ENCODE measurements at regions not wholly inside any gene's neighbourhood (a gene's known extent, or its start where the extent isn't known, plus 50 kb on each side); places are given as distances from the start of the nearest gene placed in this dataset.

- TF ChIP-seq EP300 (IDR thresholded peaks at IDR 0.05) (no peak), POLR2AphosphoS5 (IDR thresholded peaks at IDR 0.05) (no peak), CTCF (IDR thresholded peaks at IDR 0.05) (no peak), POLR2A (IDR thresholded peaks at IDR 0.05) (no peak)
- Histone ChIP-seq H3K4me1 (no peaks in the 10 kb centered on the region), H3K9me3 (no peaks in the 10 kb centered on the region), H3K36me3 (no peaks in the 10 kb centered on the region), H3K4me3 (no peak overlapping the region), H3K27ac (no peak overlapping the region), H3K27me3 (no peaks in the 10 kb centered on the region)
- DNase-seq (ENCODE audit: low spot score in 2 of 2), result no peak
- 66% methylated on average over 4 of the region's 4 CpGs for WGBS
Measured at GRCh38 chr17:69637446-69638156, 223.1 kb downstream of the MAP2K6 start.

GRCh38 chr17:69639096-69639495 lies 224.6 kb downstream of the MAP2K6 start:
- Histone ChIP-seq H3K4me3 (no peak overlapping the region), H3K27me3 (no peaks in the 10 kb centered on the region), H3K9me3 (no peaks in the 10 kb centered on the region), H3K36me3 (no peaks in the 10 kb centered on the region), H3K27ac (no peak overlapping the region), H3K4me1 (no peaks in the 10 kb centered on the region)
- TF ChIP-seq CTCF (IDR thresholded peaks at IDR 0.05) (no peak), POLR2AphosphoS5 (IDR thresholded peaks at IDR 0.05) (no peak), POLR2A (IDR thresholded peaks at IDR 0.05) (no peak), EP300 (IDR thresholded peaks at IDR 0.05) (no peak)
- 90% methylated on average over 1 of the region's 1 CpG for whole genome bisulfite sequencing
- DNase-seq (ENCODE audit: low spot score in 2 of 2), result no peak

GRCh38 chr17:69640073-69640472 lies 225.6 kb downstream of the MAP2K6 start:
- Histone ChIP-seq H3K27me3 (no peaks in the 10 kb centered on the region), H3K4me3 (no peak overlapping the region), H3K36me3 (no peaks in the 10 kb centered on the region), H3K9me3 (no peaks in the 10 kb centered on the region), H3K27ac (no peak overlapping the region), H3K4me1 (no peaks in the 10 kb centered on the region)
- 56% methylated on average over 3 of the region's 3 CpGs for WGBS
- no peak for TF ChIP-seq POLR2AphosphoS5 (IDR thresholded peaks at IDR 0.05)
- no peak for DNase-seq (ENCODE audit: low spot score in 2 of 2)

- TF ChIP-seq EP300 (IDR thresholded peaks at IDR 0.05), result no peak
- TF ChIP-seq POLR2AphosphoS5 (IDR thresholded peaks at IDR 0.05), result no peak
- no peak for TF ChIP-seq CTCF (IDR thresholded peaks at IDR 0.05)
- TF ChIP-seq POLR2A (IDR thresholded peaks at IDR 0.05), result no peak
- Histone ChIP-seq H3K9me3 (no peaks in the 10 kb centered on the region), H3K27me3 (no peaks in the 10 kb centered on the region), H3K4me3 (no peak overlapping the region), H3K36me3 (no peaks in the 10 kb centered on the region), H3K27ac (no peak overlapping the region), H3K4me1 (no peaks in the 10 kb centered on the region)
- WGBS, result 72% methylated on average over 2 of the region's 2 CpGs
- no peak for DNase-seq (ENCODE audit: low spot score in 2 of 2)
Measured at GRCh38 chr17:69643686-69644085, 229.2 kb downstream of the MAP2K6 start.

- WGBS, result 88% methylated on average over 3 of the region's 3 CpGs
Measured at GRCh38 chr17:69646729-69647128, 232.2 kb downstream of the MAP2K6 start.

More at GRCh38 chr17:69646729-69647128, 232.2 kb downstream of the MAP2K6 start:
- no peak overlapping the region for H3K4me3 ChIP-seq
- H3K9me3 ChIP-seq, result no peaks in the 10 kb centered on the region
- no peaks in the 10 kb centered on the region for H3K4me1 ChIP-seq
- H3K36me3 ChIP-seq, result no peaks in the 10 kb centered on the region
- H3K27ac ChIP-seq, result no peak overlapping the region
- DNase-seq (ENCODE audit: low spot score in 2 of 2), result no peak
- H3K27me3 ChIP-seq, result no peaks in the 10 kb centered on the region
- TF ChIP-seq POLR2AphosphoS5 (IDR thresholded peaks at IDR 0.05), result no peak
- no peak for TF ChIP-seq CTCF (IDR thresholded peaks at IDR 0.05)
- TF ChIP-seq EP300 (IDR thresholded peaks at IDR 0.05), result no peak
- TF ChIP-seq POLR2A (IDR thresholded peaks at IDR 0.05), result no peak

All from suprapubic skin (tissue), 4 donors.